ENCODE measurements at regions not wholly inside any gene's neighbourhood (a gene's known extent, or its start where the extent isn't known, plus 50 kb on each side); places are given as distances from the start of the nearest gene placed in this dataset.

DNA sequence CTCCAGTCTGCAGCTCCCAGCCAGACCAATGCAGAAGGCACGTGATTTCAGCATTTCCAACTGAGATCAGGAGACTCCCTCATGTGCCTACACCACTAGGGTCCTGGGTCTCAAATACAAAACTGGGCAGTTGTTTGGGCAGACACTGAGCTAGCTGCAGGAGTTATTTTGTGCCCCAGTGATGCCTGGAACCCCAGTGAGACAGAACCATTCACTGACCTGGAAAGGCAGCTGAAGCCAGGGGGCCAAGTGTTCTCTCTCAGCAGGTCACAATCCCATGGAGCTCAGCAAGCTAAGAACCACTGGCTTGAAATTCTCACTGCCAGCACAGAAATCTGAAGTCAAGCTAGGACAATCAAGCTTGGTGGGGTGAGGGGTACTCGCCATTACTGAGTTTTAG, 111.7 kb upstream of the TNFSF4 start:
- no peak for TF ChIP-seq POLR2A (IDR thresholded peaks at IDR 0.05; ENCODE audit: low read depth, low read length)
- TF ChIP-seq POLR2AphosphoS5 (IDR thresholded peaks at IDR 0.05; ENCODE audit: low read depth, low read length), result no peak

Data from GM12892 (cell line).